GM12875 (cell line): ENCODE measurements at regions not wholly inside any gene's neighbourhood (a gene's known extent, or its start where the extent isn't known, plus 50 kb on each side); places are given as distances from the start of the nearest gene placed in this dataset.
"Not testable (repeated sequence)": the region's sequence is repeated elsewhere in the genome, so short reads cannot be mapped to it uniquely, and the experiment has no call there.

Source experiments
- H3K4me3 ChIP-seq: one replicate; pipeline ENCODE4 v1.5.1; 2011; ENCODE audit warnings: low read depth, low read length, control low read depth
- TF ChIP-seq, protein P1 (sequence below): IDR thresholded peaks from 2 replicates; pipeline ENCODE4 v1.5.1; 2011; ENCODE audit warnings: low read depth, mild to moderate bottlenecking, control low read depth, inconsistent platforms, low read length, moderate library complexity, borderline replicate concordance; ENCODE audit not compliant: insufficient read depth

DNA sequence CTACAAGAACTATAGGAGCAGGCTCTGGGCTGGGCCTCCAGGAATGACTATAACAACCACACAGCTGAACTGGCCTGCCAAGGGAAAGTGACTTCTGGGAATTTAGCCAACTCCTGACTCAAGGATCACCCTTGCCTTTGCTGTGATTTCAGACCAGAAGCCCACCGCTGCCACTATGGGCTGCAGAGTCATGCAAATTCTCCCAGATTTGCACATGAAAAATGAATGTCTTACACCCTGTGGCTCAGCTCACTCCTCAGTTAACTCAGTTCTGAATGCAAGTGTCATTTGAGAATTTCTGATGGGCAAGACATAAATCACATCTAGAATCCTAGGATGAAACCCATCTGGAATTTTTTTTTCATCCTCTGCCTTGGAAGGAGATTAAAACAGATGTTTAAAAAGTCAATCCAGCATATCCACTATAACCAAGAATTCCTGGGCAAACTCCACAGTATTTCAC lies 186.5 kb upstream of the BET1 start:
- TF ChIP-seq, protein P1, sequence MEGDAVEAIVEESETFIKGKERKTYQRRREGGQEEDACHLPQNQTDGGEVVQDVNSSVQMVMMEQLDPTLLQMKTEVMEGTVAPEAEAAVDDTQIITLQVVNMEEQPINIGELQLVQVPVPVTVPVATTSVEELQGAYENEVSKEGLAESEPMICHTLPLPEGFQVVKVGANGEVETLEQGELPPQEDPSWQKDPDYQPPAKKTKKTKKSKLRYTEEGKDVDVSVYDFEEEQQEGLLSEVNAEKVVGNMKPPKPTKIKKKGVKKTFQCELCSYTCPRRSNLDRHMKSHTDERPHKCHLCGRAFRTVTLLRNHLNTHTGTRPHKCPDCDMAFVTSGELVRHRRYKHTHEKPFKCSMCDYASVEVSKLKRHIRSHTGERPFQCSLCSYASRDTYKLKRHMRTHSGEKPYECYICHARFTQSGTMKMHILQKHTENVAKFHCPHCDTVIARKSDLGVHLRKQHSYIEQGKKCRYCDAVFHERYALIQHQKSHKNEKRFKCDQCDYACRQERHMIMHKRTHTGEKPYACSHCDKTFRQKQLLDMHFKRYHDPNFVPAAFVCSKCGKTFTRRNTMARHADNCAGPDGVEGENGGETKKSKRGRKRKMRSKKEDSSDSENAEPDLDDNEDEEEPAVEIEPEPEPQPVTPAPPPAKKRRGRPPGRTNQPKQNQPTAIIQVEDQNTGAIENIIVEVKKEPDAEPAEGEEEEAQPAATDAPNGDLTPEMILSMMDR = no peak

DNA sequence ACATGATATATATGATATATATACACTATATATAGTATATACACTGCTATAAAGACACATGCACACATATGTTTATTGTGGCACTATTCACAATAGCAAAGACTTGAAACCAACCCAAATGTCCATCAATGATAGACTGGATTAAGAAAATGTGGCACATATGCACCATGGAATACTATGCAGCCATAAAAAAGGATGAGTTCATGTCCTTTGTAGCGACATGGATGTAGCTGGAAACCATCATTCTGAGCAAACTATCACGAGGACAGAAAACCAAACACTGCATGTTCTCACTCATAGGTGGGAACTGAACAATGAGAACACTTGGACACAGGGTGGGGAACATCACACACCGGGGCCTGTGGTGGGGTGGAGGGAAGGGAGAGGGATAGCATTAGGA lies 190.3 kb upstream of the BET1 start:
- H3K4me3 ChIP-seq = not testable (repeated sequence)

More for the DNA sequence above, 186.5 kb upstream of the BET1 start:
- no peak overlapping the region for H3K4me3 ChIP-seq

DNA sequence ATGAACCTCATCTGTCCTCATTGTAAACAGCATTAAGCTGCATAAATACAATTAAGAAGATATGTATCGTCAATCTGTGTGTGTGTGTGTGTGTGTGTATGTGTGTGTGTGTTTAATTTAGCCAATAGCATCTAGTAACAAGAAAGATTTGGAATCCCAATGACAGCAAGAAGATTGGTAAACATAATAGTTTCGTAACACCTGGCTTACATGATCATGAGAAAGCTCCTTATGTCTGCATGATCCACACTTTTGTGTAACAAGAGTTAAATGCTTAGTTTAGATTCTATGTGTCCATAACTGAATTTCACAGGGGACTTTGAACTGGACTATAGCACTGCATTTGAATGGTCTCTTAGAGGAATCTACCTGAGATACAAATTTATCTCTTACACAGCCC lies 191.0 kb upstream of the BET1 start:
- H3K4me3 ChIP-seq = no peak overlapping the region
- TF ChIP-seq, protein P1 = no peak

DNA sequence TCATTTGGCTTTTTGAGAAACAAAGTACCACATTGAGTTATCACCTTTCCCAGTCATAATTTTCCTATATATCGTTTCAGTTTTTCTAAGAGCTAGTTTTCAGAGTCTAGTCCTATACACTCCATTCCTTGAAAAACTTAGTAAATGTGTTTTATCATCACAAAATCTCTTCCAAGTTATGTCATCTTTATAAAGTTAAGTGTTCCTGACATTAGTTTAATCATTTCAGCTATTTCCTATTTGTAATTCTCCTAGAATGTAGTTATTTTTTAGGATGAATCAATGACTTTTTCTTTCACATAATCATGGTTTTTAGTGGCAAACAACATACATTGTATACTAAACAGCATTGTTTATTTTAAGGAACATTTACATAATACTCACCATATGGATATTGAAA lies 191.7 kb upstream of the BET1 start:
- TF ChIP-seq, protein P1 = no peak
- no peak overlapping the region for H3K4me3 ChIP-seq

DNA sequence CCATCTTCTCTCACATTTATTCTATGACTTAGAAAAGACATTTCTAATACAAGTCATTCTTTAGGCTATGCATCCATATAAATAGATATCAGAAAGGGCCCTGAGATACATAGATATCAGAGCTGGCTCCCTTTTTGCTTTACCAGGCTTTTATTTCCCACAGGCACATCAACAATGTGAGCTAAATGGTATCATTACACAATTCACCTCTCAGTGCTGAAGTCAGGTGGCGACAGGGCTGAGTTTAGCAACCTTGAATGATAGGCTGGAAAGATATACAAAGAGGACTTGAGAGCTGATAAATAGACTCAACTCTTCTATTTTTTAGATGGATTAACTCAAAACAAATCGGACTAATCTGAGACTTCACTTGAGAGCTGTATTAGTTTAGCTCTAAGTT lies 189.2 kb upstream of the COL1A2 start:
- no peak overlapping the region for H3K4me3 ChIP-seq
- TF ChIP-seq, protein P1 = no peak

DNA sequence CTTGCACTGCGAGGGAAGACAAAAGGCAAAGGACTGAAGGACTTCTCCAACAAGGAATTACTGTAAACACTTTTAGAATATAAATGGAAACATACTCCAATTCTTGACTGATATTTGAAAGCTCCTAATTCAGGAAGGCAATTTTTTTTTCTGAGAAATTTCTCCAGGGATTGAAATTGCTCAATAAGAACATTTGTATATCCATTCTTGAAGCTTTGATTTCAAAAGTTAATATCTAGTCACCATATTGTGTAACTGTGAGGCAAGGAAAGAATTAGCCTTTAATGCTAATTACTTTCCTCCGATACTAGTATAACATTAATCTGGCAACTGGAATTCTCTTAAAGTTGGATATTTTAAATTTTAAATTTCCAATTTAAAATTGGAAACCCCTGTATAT lies 188.4 kb upstream of the COL1A2 start:
- no peak overlapping the region for H3K4me3 ChIP-seq

DNA sequence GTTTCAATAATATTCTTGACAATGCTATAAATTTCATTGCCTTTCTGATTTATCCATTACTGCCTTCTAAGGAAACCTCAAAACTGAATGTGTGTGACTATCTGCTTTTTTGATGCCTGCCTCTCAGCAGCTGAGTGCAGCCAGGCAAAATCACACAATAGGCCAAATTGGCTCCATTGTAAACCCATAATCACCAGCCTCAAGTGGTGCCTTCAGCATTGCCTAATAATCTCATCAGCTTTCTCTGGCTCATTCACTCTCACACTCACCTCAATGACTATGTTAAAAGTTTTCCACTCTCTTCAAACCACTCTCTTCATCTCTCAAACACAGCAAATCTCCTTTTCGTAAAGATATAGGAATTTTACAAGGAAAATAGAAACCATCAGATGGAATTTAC lies 182.5 kb upstream of the COL1A2 start:
- H3K4me3 ChIP-seq = no peak overlapping the region
- TF ChIP-seq, protein P1 = no peak

More for the DNA sequence above, 188.4 kb upstream of the COL1A2 start:
- TF ChIP-seq, protein P1 = no peak

DNA sequence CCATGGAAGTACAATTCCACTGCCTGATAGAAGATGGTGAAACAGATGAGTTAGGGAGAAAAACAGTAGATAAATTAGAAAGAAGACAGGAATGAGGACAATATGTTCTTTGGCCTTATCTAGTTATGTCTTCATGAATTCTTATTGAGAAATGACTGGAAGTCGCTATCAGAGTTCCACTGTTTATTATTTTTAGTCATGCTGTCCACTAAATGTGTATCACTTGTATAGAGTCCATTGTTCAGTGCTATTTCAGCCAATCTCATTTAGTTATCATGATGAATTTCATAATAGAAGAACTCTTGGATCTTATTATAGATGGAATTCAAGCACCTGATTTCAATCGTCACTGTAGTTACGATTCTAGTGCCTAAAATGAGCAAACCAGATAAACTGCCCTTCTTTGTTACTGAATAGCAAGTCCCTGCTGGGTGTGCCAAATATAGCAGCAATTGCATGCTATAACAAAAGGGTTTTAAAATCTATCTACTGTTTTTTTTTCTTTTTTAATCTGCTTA lies 177.7 kb upstream of the COL1A2 start:
- TF ChIP-seq, protein P1 = no peak

More for the DNA sequence above, 177.7 kb upstream of the COL1A2 start:
- H3K4me3 ChIP-seq = no peak overlapping the region
